WI38 (cell line): ENCODE measurements at regions not wholly inside any gene's neighbourhood (a gene's known extent, or its start where the extent isn't known, plus 50 kb on each side); places are given as distances from the start of the nearest gene placed in this dataset.
"Not testable (repeated sequence)": the region's sequence is repeated elsewhere in the genome, so short reads cannot be mapped to it uniquely, and the experiment has no call there.

ENCODE experiments used
- H3K4me3 ChIP-seq: 2 replicates; pipeline ENCODE4 v1.5.1; 2011; ENCODE audit warnings: low read depth, mild to moderate bottlenecking, control low read depth, low read length
- CTCF ChIP-seq: IDR thresholded peaks from 2 replicates; pipeline ENCODE4 v1.5.1; 2012; ENCODE audit warnings: low read depth, mild to moderate bottlenecking, control low read depth, low read length

GRCh38 chr5:126009566-126009965 is 413.6 kb upstream of the GRAMD2B start:
- no peak overlapping the region for H3K4me3 ChIP-seq
- no peak for TF ChIP-seq CTCF

GRCh38 chr5:126011526-126011925 is 411.7 kb upstream of the GRAMD2B start:
- not testable (repeated sequence) for H3K4me3 ChIP-seq

GRCh38 chr5:126014676-126015075 is 408.5 kb upstream of the GRAMD2B start:
- no peak overlapping the region for H3K4me3 ChIP-seq
- no peak for TF ChIP-seq CTCF

- TF ChIP-seq CTCF, result no peak
- no peak overlapping the region for H3K4me3 ChIP-seq
These were observed 407.7 kb upstream of the GRAMD2B start for GRCh38 chr5:126015235-126016181.

- no peak for TF ChIP-seq CTCF
- no peak overlapping the region for H3K4me3 ChIP-seq
These were observed 407.0 kb upstream of the GRAMD2B start for GRCh38 chr5:126016256-126016655.

- no peak for TF ChIP-seq CTCF
These were observed 406.1 kb upstream of the GRAMD2B start for GRCh38 chr5:126017096-126017495.

GRCh38 chr5:126020770-126021169 is 402.4 kb upstream of the GRAMD2B start:
- H3K4me3 ChIP-seq, result no peak overlapping the region
- no peak for TF ChIP-seq CTCF

More at GRCh38 chr5:126017096-126017495, 406.1 kb upstream of the GRAMD2B start:
- no peak overlapping the region for H3K4me3 ChIP-seq
